Activated CD4-positive, alpha-beta T cell treated with anti-CD3 and anti-CD28 coated beads, Interleukin-2, amount 10 ng/mL, durations not matched to agents 7 days and 5 days (primary cell): ENCODE measurements at regions not wholly inside any gene's neighbourhood (a gene's known extent, or its start where the extent isn't known, plus 50 kb on each side); places are given as distances from the start of the nearest gene placed in this dataset.
"Not testable (repeated sequence)": the region's sequence is repeated elsewhere in the genome, so short reads cannot be mapped to it uniquely, and the experiment has no call there.

Experiments used
- CTCF ChIA-PET: fragments of 350-600 bp; sonication (Branson Sonifier 250); formaldehyde crosslinking; loops from one replicate; lab custom pipeline; 2021; ENCODE audit warnings: antibody characterized with exemption; lab: Charles Lee
- POLR2A ChIA-PET: fragments of 350-600 bp; sonication (Branson Sonifier 250); formaldehyde crosslinking; loops from one replicate; lab custom pipeline; 2021; ENCODE audit warnings: antibody characterized with exemption; lab: Charles Lee
- DNase-seq: peaks from one replicate; pipeline ENCODE4 v3.0.0-alpha.2; 2020
- H3K27ac Mint-ChIP-seq: one replicate; pipeline ENCODE4 v1.8.0; 2021; ENCODE audit warnings: mild to moderate bottlenecking, moderate library complexity, mixed read lengths
- H3K27me3 Mint-ChIP-seq: one replicate; pipeline ENCODE4 v1.8.0; 2021; ENCODE audit warnings: mixed read lengths
- H3K36me3 Mint-ChIP-seq: one replicate; pipeline ENCODE4 v1.8.0; 2021; ENCODE audit warnings: low read depth, mixed read lengths
- H3K4me1 Mint-ChIP-seq: one replicate; pipeline ENCODE4 v1.8.0; 2021; ENCODE audit warnings: mixed read lengths
- H3K4me3 Mint-ChIP-seq: one replicate; pipeline ENCODE4 v1.8.0; 2021; ENCODE audit warnings: mild to moderate bottlenecking, moderate library complexity, mixed read lengths
- H3K9me3 Mint-ChIP-seq: one replicate; pipeline ENCODE4 v1.8.0; 2021; ENCODE audit warnings: mixed read lengths

DNA sequence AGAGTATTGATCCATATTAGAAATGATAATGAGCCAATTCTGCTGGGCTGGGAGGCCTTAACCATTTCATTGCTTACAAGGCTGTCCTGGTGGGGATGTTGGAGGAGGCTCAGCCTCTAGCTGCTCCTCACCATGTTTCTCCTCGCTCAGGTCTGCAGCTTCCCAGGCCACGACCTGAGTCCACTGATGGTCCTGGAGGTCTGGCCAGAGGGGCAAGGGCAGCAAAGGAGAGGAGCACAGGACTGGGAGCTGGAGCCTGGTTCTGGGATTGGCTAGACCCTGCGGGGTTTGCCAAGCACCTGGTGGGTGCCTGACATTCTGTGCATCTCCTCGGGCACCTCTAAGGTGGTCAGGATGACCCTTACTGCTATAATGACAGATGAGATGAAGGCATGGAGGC is 92.6 kb downstream of the KIF26A start:
- DNase-seq = no peak
- Mint-ChIP-seq H3K27ac (no peak overlapping the region), H3K36me3 (peaks cover 7% of the 10 kb centered on the region), H3K9me3 (peaks cover 23% of the 10 kb centered on the region), H3K27me3 (no peaks in the 10 kb centered on the region), H3K4me3 (no peak overlapping the region), H3K4me1 (peaks cover 18% of the 10 kb centered on the region)
- POLR2A ChIA-PET = no interaction called here
- CTCF ChIA-PET = no interaction called here

DNA sequence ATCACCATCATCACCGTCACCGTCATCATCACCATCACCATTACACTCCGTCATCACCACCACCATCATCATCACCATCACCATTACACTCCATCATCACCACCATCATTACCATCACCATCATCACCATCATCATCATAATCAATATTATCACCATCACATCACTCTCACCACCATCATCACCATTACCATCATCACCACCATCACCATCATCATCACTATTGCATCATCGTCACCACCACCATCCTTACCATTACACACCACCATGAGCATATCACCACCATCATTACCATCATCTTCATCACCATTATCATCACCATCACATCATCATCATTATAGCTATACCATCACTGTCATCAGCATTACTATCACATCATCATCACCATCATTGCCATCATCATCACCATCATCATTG is 93.7 kb downstream of the KIF26A start:
- peaks cover 26% of the 10 kb centered on the region for H3K9me3 Mint-ChIP-seq
- H3K27ac Mint-ChIP-seq = no peak overlapping the region
- no peaks in the 10 kb centered on the region for H3K27me3 Mint-ChIP-seq
- POLR2A ChIA-PET = no interaction called here
- CTCF ChIA-PET = no interaction called here
- no peak for DNase-seq
- peaks cover 10% of the 10 kb centered on the region for H3K4me1 Mint-ChIP-seq
- peaks cover 7% of the 10 kb centered on the region for H3K36me3 Mint-ChIP-seq
- no peak overlapping the region for H3K4me3 Mint-ChIP-seq

DNA sequence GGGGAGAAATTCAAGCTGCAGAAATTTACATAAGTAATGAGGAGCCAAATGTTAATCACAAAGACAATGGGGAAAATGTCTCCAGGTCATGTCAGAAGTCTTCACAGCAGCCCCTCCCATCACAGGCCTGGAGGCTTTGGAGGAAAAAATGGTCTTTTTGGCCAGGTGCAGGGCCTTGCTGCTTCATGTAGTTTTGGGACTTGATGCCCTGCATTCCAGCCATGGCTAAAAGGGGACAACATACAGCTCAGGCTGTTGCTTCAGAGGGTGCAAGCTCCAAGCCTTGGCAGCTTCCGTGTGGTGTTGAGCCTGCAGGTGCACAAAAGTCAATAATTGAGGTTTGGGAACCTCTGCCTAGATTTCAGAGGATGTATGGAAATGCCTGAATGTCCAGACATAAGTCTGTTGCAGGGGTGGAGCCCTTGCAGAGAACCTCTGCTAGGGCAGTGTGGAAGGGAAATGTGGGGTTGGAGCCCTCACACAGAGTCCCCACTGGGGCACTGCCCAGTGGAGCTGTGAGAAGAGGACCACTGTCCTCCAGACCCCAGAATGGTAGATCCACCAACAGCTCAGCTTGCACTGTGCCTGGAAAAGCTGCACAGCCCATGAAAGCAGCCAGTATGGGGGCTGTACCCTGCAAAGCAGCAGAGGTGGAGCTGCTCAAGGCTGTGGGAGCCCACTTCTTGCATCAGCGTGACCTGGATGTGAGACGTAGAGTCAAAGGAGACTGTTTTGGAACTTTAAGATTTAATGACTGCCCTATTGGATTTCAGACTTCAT is 95.8 kb downstream of the KIF26A start:
- H3K36me3 Mint-ChIP-seq, H3K4me3 Mint-ChIP-seq, DNase-seq, H3K4me1 Mint-ChIP-seq, H3K27ac Mint-ChIP-seq, POLR2A ChIA-PET, H3K27me3 Mint-ChIP-seq: not testable (repeated sequence)
- H3K9me3 Mint-ChIP-seq = peaks cover 22% of the 10 kb centered on the region
- CTCF ChIA-PET = interaction anchor here (0.6 kb wide), 1 partner anchor 791 kb away, joined by 5 read pairs; no protein-coding TSS in a partner anchor

GRCh38 chr14:104235686-104236085 is 97.3 kb downstream of the KIF26A start:
- Mint-ChIP-seq H3K4me3 (no peak overlapping the region), H3K27me3 (no peaks in the 10 kb centered on the region), H3K9me3 (peaks cover 22% of the 10 kb centered on the region), H3K36me3 (peaks cover 5% of the 10 kb centered on the region), H3K4me1 (no peaks in the 10 kb centered on the region), H3K27ac (no peak overlapping the region)
- ChIA-PET CTCF (interaction anchor here (0.6 kb wide), 1 partner anchor 8 kb away, joined by 3 read pairs; no protein-coding TSS in a partner anchor), POLR2A (no interaction called here)
- DNase-seq = no peak

GRCh38 chr14:104237651-104238423 is 99.5 kb downstream of the KIF26A start:
- no peaks in the 10 kb centered on the region for H3K4me1 Mint-ChIP-seq
- H3K9me3 Mint-ChIP-seq = peaks cover 22% of the 10 kb centered on the region
- H3K4me3 Mint-ChIP-seq = no peak overlapping the region
- no peak for DNase-seq
- H3K27me3 Mint-ChIP-seq = no peaks in the 10 kb centered on the region
- POLR2A ChIA-PET = no interaction called here
- H3K27ac Mint-ChIP-seq = no peak overlapping the region
- peaks cover 5% of the 10 kb centered on the region for H3K36me3 Mint-ChIP-seq
- CTCF ChIA-PET = no interaction called here

DNA sequence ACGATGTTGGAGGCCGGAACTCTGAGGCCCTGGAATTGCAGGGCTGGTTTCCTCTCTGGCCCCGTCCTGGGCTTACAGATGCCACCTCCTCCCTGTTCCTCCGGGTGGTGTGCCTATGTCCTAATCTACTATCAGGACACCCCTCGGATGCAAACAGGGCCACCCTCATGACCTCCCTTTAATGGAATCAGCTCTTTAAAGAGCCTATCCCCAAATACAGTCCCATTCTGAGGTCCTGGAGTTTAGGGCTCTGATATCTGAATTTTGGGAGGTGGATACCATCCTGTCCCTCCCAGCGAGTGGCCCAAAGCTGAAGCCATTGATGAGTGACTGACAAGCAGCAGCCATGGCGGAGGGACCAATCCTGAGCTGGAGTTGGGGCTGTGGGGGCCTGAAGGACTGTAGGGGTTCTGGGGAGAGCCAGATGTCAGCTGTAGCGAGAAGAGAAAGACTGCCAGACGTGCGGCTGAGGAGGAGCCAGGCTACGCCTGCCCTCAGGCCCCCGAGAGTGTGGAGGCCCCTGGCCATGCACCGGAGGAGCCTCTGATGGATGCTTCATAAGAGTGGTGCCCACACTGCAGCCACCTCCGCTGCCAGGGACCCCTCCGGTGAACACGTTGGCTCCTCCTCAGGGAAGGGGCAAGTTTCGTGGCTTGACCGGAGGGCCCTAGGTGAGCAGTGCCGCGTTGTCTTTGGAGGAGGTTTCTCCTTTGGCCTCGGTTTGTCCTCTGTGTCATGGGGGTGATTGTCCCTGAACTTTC is 100.2 kb downstream of the KIF26A start:
- Mint-ChIP-seq H3K4me1 (no peaks in the 10 kb centered on the region), H3K27me3 (no peaks in the 10 kb centered on the region), H3K9me3 (peaks cover 18% of the 10 kb centered on the region), H3K36me3 (peaks cover 4% of the 10 kb centered on the region), H3K4me3 (no peak overlapping the region), H3K27ac (no peak overlapping the region)
- ChIA-PET CTCF (no interaction called here), POLR2A (no interaction called here)
- no peak for DNase-seq

GRCh38 chr14:104239185-104239775 is 100.9 kb downstream of the KIF26A start:
- peaks cover 15% of the 10 kb centered on the region for H3K9me3 Mint-ChIP-seq
- no peaks in the 10 kb centered on the region for H3K4me1 Mint-ChIP-seq
- no peak overlapping the region for H3K4me3 Mint-ChIP-seq
- H3K27ac Mint-ChIP-seq = no peak overlapping the region
- POLR2A ChIA-PET = no interaction called here
- H3K36me3 Mint-ChIP-seq = peaks cover 2% of the 10 kb centered on the region
- CTCF ChIA-PET = no interaction called here
- no peak for DNase-seq
- H3K27me3 Mint-ChIP-seq = no peaks in the 10 kb centered on the region

- H3K27ac Mint-ChIP-seq = no peak overlapping the region
- H3K4me3 Mint-ChIP-seq = no peak overlapping the region
- peaks cover 2% of the 10 kb centered on the region for H3K36me3 Mint-ChIP-seq
- ChIA-PET CTCF (no interaction called here), POLR2A (no interaction called here)
- H3K27me3 Mint-ChIP-seq = no peaks in the 10 kb centered on the region
- no peaks in the 10 kb centered on the region for H3K4me1 Mint-ChIP-seq
- peaks cover 15% of the 10 kb centered on the region for H3K9me3 Mint-ChIP-seq
- DNase-seq = no peak
Observed at GRCh38 chr14:104239861-104240301, 101.5 kb downstream of the KIF26A start.

DNA sequence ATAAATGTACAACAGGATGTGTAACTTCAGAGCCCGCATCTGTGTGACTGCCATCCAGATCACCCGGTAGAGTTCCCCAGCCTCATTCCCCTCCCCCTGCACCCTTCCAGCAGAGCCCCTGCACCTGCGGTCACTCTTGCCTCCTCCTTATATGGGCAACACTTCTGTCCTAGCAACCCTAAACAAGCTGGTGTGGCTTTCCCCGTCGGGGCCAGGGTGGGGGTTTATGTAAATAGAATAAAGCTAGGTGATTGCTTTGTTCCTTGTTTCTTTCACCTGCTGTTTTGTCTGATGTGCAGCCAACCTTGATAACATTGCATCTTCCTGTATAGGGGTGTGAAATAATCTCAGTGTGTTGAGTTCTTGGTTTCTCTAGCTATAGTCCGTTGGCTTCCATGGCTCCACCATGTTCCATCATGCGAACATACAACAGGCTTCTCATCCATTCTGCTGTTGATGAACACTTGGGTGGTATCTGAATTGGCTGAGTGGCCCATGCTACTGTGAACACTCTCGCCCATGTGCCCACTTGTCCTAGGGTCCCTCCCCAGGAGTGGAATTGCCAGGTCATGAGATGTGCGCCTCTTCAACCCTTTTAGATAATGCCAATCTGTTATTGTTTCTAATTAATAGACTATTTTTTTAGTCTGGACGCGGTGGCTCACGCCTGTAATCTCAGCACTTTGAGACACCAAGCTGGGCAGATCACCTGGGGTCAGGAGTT is 102.2 kb downstream of the KIF26A start:
- CTCF ChIA-PET = no interaction called here
- H3K36me3 Mint-ChIP-seq = no peaks in the 10 kb centered on the region

DNA sequence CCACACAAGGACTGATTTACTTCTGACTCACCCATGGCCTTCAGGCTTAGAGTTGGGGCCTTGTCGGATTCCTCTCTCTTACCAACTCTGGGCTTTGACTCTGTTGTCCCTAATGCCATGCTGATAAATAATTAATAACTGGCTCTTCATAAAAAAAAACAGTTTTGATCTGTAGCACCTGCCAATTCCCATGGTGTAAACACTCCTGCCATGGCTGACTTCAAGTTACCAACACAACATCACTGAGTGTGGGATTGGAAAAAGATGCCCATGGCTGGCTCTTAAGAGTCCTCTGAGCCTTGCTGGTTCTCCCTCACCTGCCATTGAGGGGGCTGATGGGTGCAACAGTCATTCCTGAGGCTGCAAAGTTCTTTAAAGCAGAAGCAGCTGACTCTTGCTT is 104.8 kb downstream of the KIF26A start:
- Mint-ChIP-seq H3K4me1 (no peaks in the 10 kb centered on the region), H3K4me3 (no peak overlapping the region), H3K36me3 (no peaks in the 10 kb centered on the region), H3K27ac (no peak overlapping the region), H3K9me3 (no peaks in the 10 kb centered on the region), H3K27me3 (no peaks in the 10 kb centered on the region)
- no peak for DNase-seq
- ChIA-PET CTCF (no interaction called here), POLR2A (no interaction called here)

More for the DNA sequence above, 102.2 kb downstream of the KIF26A start:
- Mint-ChIP-seq H3K4me3 (no peak overlapping the region), H3K9me3 (peaks cover 9% of the 10 kb centered on the region), H3K27ac (no peak overlapping the region), H3K4me1 (no peaks in the 10 kb centered on the region), H3K27me3 (no peaks in the 10 kb centered on the region)
- no peak for DNase-seq
- POLR2A ChIA-PET = no interaction called here

DNA sequence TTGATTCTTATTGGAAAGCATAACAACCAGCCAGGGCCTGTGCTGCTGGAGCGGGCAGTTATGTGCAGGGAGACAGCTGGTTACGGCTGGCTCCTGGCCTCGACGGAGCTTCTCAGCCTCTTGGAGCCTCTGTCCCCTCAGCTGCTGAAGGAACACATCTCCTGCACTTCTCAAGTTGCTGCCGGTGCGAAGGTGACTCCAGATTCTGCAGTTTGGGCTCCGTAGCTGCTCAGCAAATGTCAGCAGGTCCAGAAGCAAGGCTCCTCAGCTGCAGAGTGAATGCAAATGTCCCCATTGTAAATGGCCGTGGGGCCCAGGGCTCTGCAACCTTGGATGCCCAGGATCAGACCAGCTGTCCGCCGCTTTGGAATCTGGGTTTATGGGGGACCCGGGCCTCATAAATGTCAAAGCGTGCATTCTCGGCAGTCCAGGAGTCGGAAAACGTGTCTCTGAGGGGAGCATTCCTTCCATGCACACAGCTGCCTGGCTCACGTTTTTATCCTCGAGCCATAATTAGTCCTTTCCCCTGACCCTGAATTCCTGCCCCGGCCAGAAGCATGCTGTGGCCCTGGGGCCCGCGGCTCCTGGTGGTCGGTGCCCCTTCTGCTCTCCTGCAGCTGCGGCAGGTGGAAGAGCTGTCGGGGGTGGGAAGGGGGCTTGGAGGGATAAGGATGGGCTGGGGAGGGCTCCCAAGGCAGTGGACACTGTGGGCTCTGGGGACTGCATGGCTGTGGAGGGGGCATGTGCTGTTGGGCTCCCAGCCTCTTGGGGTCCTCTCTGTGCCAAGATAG is 106.0 kb downstream of the KIF26A start:
- no peak for DNase-seq
- CTCF ChIA-PET = no interaction called here
- Mint-ChIP-seq H3K4me1 (no peaks in the 10 kb centered on the region), H3K27ac (no peak overlapping the region), H3K9me3 (no peaks in the 10 kb centered on the region), H3K27me3 (no peaks in the 10 kb centered on the region), H3K4me3 (no peak overlapping the region), H3K36me3 (no peaks in the 10 kb centered on the region)
- POLR2A ChIA-PET = no interaction called here
